ENCODE measurements at regions not wholly inside any gene's neighbourhood (a gene's known extent, or its start where the extent isn't known, plus 50 kb on each side); places are given as distances from the start of the nearest gene placed in this dataset.

GRCh38 chr13:40409278-40409677, 257.2 kb downstream of the FOXO1 start:
- no peak overlapping the region for H3K4me3 Mint-ChIP-seq
- TF ChIP-seq CTCF (IDR thresholded peaks at IDR 0.05), result no peak
- no peak overlapping the region for H3K27ac ChIP-seq (ENCODE audit: low read depth in 1 of 2, low read length in 2 of 2)
- POLR2A ChIA-PET, result interaction anchor here (1.4 kb wide), 1 partner anchor 75 kb away, joined by 3 read pairs; no protein-coding TSS in a partner anchor
- no peak for DNase-seq
- H3K36me3 ChIP-seq (ENCODE audit: insufficient read depth, low read length), result no peaks in the 10 kb centered on the region
- H3K27me3 ChIP-seq (ENCODE audit: control insufficient read depth in 1 of 2, insufficient read depth in 2 of 2, low read length in 2 of 2), result no peaks in the 10 kb centered on the region
- H3K9me3 ChIP-seq (ENCODE audit: control insufficient read depth in 1 of 2, insufficient read depth in 1 of 2, low read length in 2 of 2), result peaks cover 0 to 5% of the 10 kb centered on the region in 2 experiments
- H3K4me1 ChIP-seq (ENCODE audit: insufficient read depth, low read length), result no peaks in the 10 kb centered on the region
- no peaks in the 10 kb centered on the region for H3K36me3 Mint-ChIP-seq (ENCODE audit: low read depth)
- ATAC-seq (ENCODE audit: poor library complexity), result no peak
- peaks cover 6% of the 10 kb centered on the region for H3K4me1 Mint-ChIP-seq (ENCODE audit: low read depth)
- peaks cover 4% of the 10 kb centered on the region for H3K9me3 Mint-ChIP-seq
- CTCF ChIA-PET, result interaction anchor here (1.4 kb wide), 1 partner anchor 94 kb away, joined by 3 read pairs; no protein-coding TSS in a partner anchor
- H3K27me3 Mint-ChIP-seq, result no peaks in the 10 kb centered on the region
- intact Hi-C loops (cut with DNase I, micrococcal nuclease), result no loop called here
- no peak overlapping the region for H3K4me3 ChIP-seq (ENCODE audit: low read length)
- H3K27ac Mint-ChIP-seq, result no peak overlapping the region

GRCh38 chr13:40410315-40410714, 256.1 kb downstream of the FOXO1 start:
- Mint-ChIP-seq H3K4me3 (no peak overlapping the region), H3K27ac (no peak overlapping the region), H3K36me3 (ENCODE audit: low read depth) (no peaks in the 10 kb centered on the region), H3K27me3 (no peaks in the 10 kb centered on the region), H3K4me1 (ENCODE audit: low read depth) (peaks cover 6% of the 10 kb centered on the region), H3K9me3 (peaks cover 4% of the 10 kb centered on the region)
- Histone ChIP-seq H3K4me3 (ENCODE audit: low read length) (no peak overlapping the region), H3K9me3 (ENCODE audit: control insufficient read depth in 1 of 2, insufficient read depth in 1 of 2, low read length in 2 of 2) (peaks cover 0 to 5% of the 10 kb centered on the region in 2 experiments), H3K27ac (ENCODE audit: low read depth in 1 of 2, low read length in 2 of 2) (no peak overlapping the region), H3K36me3 (ENCODE audit: insufficient read depth, low read length) (no peaks in the 10 kb centered on the region), H3K27me3 (ENCODE audit: control insufficient read depth in 1 of 2, insufficient read depth in 2 of 2, low read length in 2 of 2) (no peaks in the 10 kb centered on the region), H3K4me1 (ENCODE audit: insufficient read depth, low read length) (no peaks in the 10 kb centered on the region)
- no peak for TF ChIP-seq CTCF (IDR thresholded peaks at IDR 0.05)
- intact Hi-C loops (cut with DNase I, micrococcal nuclease), result no loop called here
- ATAC-seq (ENCODE audit: poor library complexity), result no peak
- ChIA-PET POLR2A (no interaction called here), CTCF (no interaction called here)
- no peak for DNase-seq

DNA sequence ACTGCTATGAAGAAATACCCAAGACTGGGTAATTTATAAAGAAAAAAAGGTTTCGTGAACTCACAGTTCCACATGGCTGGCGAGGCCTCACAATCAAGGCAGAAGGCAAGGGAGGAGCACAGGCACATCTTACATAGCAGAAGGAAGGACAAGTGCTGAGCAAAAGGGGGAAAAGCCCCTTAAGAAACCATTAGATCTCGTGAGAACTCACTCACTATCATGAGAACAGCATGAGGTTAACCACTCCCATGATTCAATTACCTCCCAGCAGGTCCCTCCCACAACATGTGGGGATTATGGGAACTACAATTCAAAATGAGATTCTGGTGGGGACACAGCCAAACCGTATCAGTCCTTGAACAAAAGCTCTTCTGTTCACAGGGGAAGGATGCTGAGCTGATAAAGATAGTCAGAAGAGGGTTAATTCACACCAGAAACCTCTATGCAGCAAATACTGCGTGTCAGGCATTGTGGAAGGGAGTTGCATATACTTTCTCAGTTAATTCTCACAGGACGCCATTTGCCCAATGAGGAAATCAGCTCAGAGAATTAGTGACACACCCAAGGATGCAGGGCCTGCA, 246.2 kb downstream of the FOXO1 start:
- Mint-ChIP-seq H3K36me3 (ENCODE audit: low read depth) (no peaks in the 10 kb centered on the region), H3K27me3 (no peaks in the 10 kb centered on the region), H3K4me1 (ENCODE audit: low read depth) (peaks cover 11% of the 10 kb centered on the region), H3K27ac (no peak overlapping the region), H3K9me3 (no peaks in the 10 kb centered on the region), H3K4me3 (no peak overlapping the region)
- no peaks in the 10 kb centered on the region for H3K9me3 ChIP-seq (ENCODE audit: control insufficient read depth in 1 of 2, insufficient read depth in 1 of 2, low read length in 2 of 2)
- H3K27ac ChIP-seq (ENCODE audit: low read depth in 1 of 2, low read length in 2 of 2), result no peak overlapping the region
- peaks cover 4% of the 10 kb centered on the region for H3K4me1 ChIP-seq (ENCODE audit: insufficient read depth, low read length)
- no peak for ATAC-seq (ENCODE audit: poor library complexity)
- no peak for TF ChIP-seq CTCF (IDR thresholded peaks at IDR 0.05)
- no peak for DNase-seq
- no peaks in the 10 kb centered on the region for H3K36me3 ChIP-seq (ENCODE audit: insufficient read depth, low read length)
- no peaks in the 10 kb centered on the region for H3K27me3 ChIP-seq (ENCODE audit: control insufficient read depth in 1 of 2, insufficient read depth in 2 of 2, low read length in 2 of 2)
- no peak overlapping the region for H3K4me3 ChIP-seq (ENCODE audit: low read length)
- ChIA-PET CTCF (interaction anchor here (0.8 kb wide), 1 partner anchor 248 kb away, joined by 3 read pairs; no protein-coding TSS in a partner anchor), POLR2A (no interaction called here)
- intact Hi-C loops (cut with DNase I, micrococcal nuclease), result no loop called here
